ENCODE measurements at regions not wholly inside any gene's neighbourhood (a gene's known extent, or its start where the extent isn't known, plus 50 kb on each side); places are given as distances from the start of the nearest gene placed in this dataset.

GRCh38 chr4:156113138-156113765 is 159.6 kb upstream of the CTSO start:
- peak; percentile 60; the same call in 1 of the 2 replicates for ATAC-seq
- H3K4me2 ChIP-seq (ENCODE audit: low read length): no peak overlapping the region
- no peak overlapping the region for H3K27ac ChIP-seq (ENCODE audit: low read depth, low read length)
- BruUV-seq (replicated peaks): no TSS peak
- H3K9ac ChIP-seq (ENCODE audit: low read length): no peak overlapping the region
- H4K20me1 ChIP-seq (ENCODE audit: insufficient read depth): no peaks in the 10 kb centered on the region
- H3K9me2 ChIP-seq (ENCODE audit: insufficient read depth): no peaks in the 10 kb centered on the region
- no peaks in the 10 kb centered on the region for H3K9me3 ChIP-seq (ENCODE audit: control insufficient read depth in 1 of 2, insufficient read depth in 1 of 2, low read depth in 1 of 2, low read length in 2 of 2)
- no peaks in the 10 kb centered on the region for H3K79me2 ChIP-seq (ENCODE audit: insufficient read depth, low read length)
- no peaks in the 10 kb centered on the region for H3K27me3 ChIP-seq (ENCODE audit: insufficient read depth, low read length)
- H3K36me3 ChIP-seq (ENCODE audit: control insufficient read depth in 1 of 2, insufficient read depth in 2 of 2, low read length in 2 of 2): no peaks in the 10 kb centered on the region
- H3K4me1 ChIP-seq (ENCODE audit: control insufficient read depth in 1 of 2, insufficient read depth in 2 of 2, low read length in 2 of 2): peaks cover 0 to 3% of the 10 kb centered on the region in 2 experiments; a peak in 1 of 4 replicates
- ChIA-PET POLR2A (no interaction called here), RAD21 (ENCODE audit: low non-redundant PET in 1 of 2, low total read pairs in 2 of 2, uncharacterized antibody in 2 of 2, unreplicated experiment in 2 of 2) (interaction anchor here in 1 of 2 experiments (0.6 kb wide), 1 partner anchor 13 kb away, joined by 3 read pairs; no protein-coding TSS in a partner anchor), CTCF (interaction anchor here (0.7 to 1.6 kb wide), 6 partner anchors 9 to 362 kb away, joined by 3 to 7 read pairs (median 4); no protein-coding TSS in a partner anchor)
- TF ChIP-seq CEBPB (IDR thresholded peaks at IDR 0.05; ENCODE audit: low read depth) (no peak), RAD21 (IDR thresholded peaks at IDR 0.05; ENCODE audit: low read depth) (peak; percentile 51; the same call in 1 of the 2 replicates)
- TF ChIP-seq, protein P1, sequence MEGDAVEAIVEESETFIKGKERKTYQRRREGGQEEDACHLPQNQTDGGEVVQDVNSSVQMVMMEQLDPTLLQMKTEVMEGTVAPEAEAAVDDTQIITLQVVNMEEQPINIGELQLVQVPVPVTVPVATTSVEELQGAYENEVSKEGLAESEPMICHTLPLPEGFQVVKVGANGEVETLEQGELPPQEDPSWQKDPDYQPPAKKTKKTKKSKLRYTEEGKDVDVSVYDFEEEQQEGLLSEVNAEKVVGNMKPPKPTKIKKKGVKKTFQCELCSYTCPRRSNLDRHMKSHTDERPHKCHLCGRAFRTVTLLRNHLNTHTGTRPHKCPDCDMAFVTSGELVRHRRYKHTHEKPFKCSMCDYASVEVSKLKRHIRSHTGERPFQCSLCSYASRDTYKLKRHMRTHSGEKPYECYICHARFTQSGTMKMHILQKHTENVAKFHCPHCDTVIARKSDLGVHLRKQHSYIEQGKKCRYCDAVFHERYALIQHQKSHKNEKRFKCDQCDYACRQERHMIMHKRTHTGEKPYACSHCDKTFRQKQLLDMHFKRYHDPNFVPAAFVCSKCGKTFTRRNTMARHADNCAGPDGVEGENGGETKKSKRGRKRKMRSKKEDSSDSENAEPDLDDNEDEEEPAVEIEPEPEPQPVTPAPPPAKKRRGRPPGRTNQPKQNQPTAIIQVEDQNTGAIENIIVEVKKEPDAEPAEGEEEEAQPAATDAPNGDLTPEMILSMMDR (IDR thresholded peaks at IDR 0.05 in 2 of 3, conservative IDR thresholded peaks at IDR 0.05 in 1 of 3; ENCODE audit: borderline replicate concordance in 1 of 3, insufficient read depth in 1 of 3, low read depth in 2 of 3, low read length in 2 of 3): peak in 2 of 3 experiments; percentile 24 to 43; a peak in 2 of 6 replicates
- H2AFZ ChIP-seq (ENCODE audit: low read depth, low read length, poor library complexity, severe bottlenecking): peak overlapping the region; percentile 50
- intact Hi-C loops (cut with micrococcal nuclease): no loop called here
- DNase-seq (ENCODE audit: low read depth, low spot score): no peak
- H3K4me3 ChIP-seq (replicated peaks in 1 of 2; ENCODE audit: low read depth in 1 of 2, low read length in 2 of 2): no peak overlapping the region

GRCh38 chr4:156111686-156112085 is 158.0 kb upstream of the CTSO start:
- ATAC-seq: no peak
- H3K36me3 ChIP-seq (ENCODE audit: control insufficient read depth in 1 of 2, insufficient read depth in 2 of 2, low read length in 2 of 2): no peaks in the 10 kb centered on the region
- DNase-seq (ENCODE audit: low read depth, low spot score): no peak
- H2AFZ ChIP-seq (ENCODE audit: low read depth, low read length, poor library complexity, severe bottlenecking): no peak overlapping the region
- no peaks in the 10 kb centered on the region for H3K9me3 ChIP-seq (ENCODE audit: control insufficient read depth in 1 of 2, insufficient read depth in 1 of 2, low read depth in 1 of 2, low read length in 2 of 2)
- no peak for TF ChIP-seq CEBPB (IDR thresholded peaks at IDR 0.05; ENCODE audit: low read depth)
- TF ChIP-seq, protein P1 (IDR thresholded peaks at IDR 0.05 in 2 of 3, conservative IDR thresholded peaks at IDR 0.05 in 1 of 3; ENCODE audit: borderline replicate concordance in 1 of 3, insufficient read depth in 1 of 3, low read depth in 2 of 3, low read length in 2 of 3): no peak
- TF ChIP-seq ATF3 (IDR thresholded peaks at IDR 0.05): no peak
- TF ChIP-seq RAD21 (IDR thresholded peaks at IDR 0.05; ENCODE audit: low read depth): no peak
- TF ChIP-seq, protein P2, sequence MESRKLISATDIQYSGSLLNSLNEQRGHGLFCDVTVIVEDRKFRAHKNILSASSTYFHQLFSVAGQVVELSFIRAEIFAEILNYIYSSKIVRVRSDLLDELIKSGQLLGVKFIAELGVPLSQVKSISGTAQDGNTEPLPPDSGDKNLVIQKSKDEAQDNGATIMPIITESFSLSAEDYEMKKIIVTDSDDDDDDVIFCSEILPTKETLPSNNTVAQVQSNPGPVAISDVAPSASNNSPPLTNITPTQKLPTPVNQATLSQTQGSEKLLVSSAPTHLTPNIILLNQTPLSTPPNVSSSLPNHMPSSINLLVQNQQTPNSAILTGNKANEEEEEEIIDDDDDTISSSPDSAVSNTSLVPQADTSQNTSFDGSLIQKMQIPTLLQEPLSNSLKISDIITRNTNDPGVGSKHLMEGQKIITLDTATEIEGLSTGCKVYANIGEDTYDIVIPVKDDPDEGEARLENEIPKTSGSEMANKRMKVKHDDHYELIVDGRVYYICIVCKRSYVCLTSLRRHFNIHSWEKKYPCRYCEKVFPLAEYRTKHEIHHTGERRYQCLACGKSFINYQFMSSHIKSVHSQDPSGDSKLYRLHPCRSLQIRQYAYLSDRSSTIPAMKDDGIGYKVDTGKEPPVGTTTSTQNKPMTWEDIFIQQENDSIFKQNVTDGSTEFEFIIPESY (IDR thresholded peaks at IDR 0.05; ENCODE audit: extremely low read depth, insufficient replicate concordance, low read length): no peak
- TF ChIP-seq POLR2AphosphoS5 (IDR thresholded peaks at IDR 0.05; ENCODE audit: low read depth, low read length): no peak
- no peak for TF ChIP-seq EZH2 (IDR thresholded peaks at IDR 0.05)
- TF ChIP-seq ZFX (IDR thresholded peaks at IDR 0.05): no peak
- no peak for TF ChIP-seq EZH2phosphoT487 (IDR thresholded peaks at IDR 0.05; ENCODE audit: borderline replicate concordance)
- CTCF ChIA-PET: no interaction called here
- H3K9ac ChIP-seq (ENCODE audit: low read length): no peak overlapping the region
- no peak overlapping the region for H3K4me2 ChIP-seq (ENCODE audit: low read length)
- no TSS peak for BruUV-seq (replicated peaks)
- peaks cover 0 to 3% of the 10 kb centered on the region in 2 experiments; a peak in 1 of 4 replicates for H3K4me1 ChIP-seq (ENCODE audit: control insufficient read depth in 1 of 2, insufficient read depth in 2 of 2, low read length in 2 of 2)
- no peaks in the 10 kb centered on the region for H4K20me1 ChIP-seq (ENCODE audit: insufficient read depth)
- H3K27ac ChIP-seq (ENCODE audit: low read depth, low read length): no peak overlapping the region
- intact Hi-C loops (cut with micrococcal nuclease): no loop called here
- POLR2A ChIA-PET: no interaction called here
- H3K4me3 ChIP-seq (replicated peaks in 1 of 2; ENCODE audit: low read depth in 1 of 2, low read length in 2 of 2): no peak overlapping the region
- H3K9me2 ChIP-seq (ENCODE audit: insufficient read depth): no peaks in the 10 kb centered on the region
- no peaks in the 10 kb centered on the region for H3K27me3 ChIP-seq (ENCODE audit: insufficient read depth, low read length)
- H3K79me2 ChIP-seq (ENCODE audit: insufficient read depth, low read length): no peaks in the 10 kb centered on the region
- RAD21 ChIA-PET (ENCODE audit: low non-redundant PET in 1 of 2, low total read pairs in 2 of 2, uncharacterized antibody in 2 of 2, unreplicated experiment in 2 of 2): no interaction called here

Measured in HCT116 (cell line).